Colonic mucosa (tissue), 4 donors: ENCODE measurements at regions not wholly inside any gene's neighbourhood (a gene's known extent, or its start where the extent isn't known, plus 50 kb on each side); places are given as distances from the start of the nearest gene placed in this dataset.

Source experiments
- DNase-seq: peaks from one replicate; pipeline ENCODE4 v3.0.0-alpha.2; 2020
- H3K27ac ChIP-seq: fragments of 200-600 bp; one replicate; pipeline ENCODE4 v1.8.0; 2021
- H3K27me3 ChIP-seq: fragments of 200-600 bp; one replicate; pipeline ENCODE4 v1.8.0; 2021
- H3K36me3 ChIP-seq: fragments of 200-600 bp; one replicate; pipeline ENCODE4 v1.8.0; 2021
- H3K4me1 ChIP-seq: fragments of 200-600 bp; one replicate; pipeline ENCODE4 v1.8.0; 2021; ENCODE audit warnings: mild to moderate bottlenecking
- H3K4me3 ChIP-seq: fragments of 200-600 bp; one replicate; pipeline ENCODE4 v1.8.0; 2021
- H3K9ac ChIP-seq, 2 donors: one replicate each; pipeline ENCODE4 v1.7.0; 2013; ENCODE audit warnings: control low read depth in 2 of 2, low read depth in 2 of 2, low read length in 2 of 2
- H3K9me3 ChIP-seq: fragments of 200-600 bp; one replicate; pipeline ENCODE4 v1.8.0; 2021
- intact Hi-C: fragments of 100-400 bp; cut with DNase I; formaldehyde crosslinking; loops from one replicate; pipeline ENCODE4 v1.14.1; 2022
- TF ChIP-seq, protein P1 (sequence below): fragments of 200-600 bp; IDR thresholded peaks from one replicate; pipeline ENCODE4 v1.8.0; 2022; ENCODE audit warnings: antibody characterized with exemption, mild to moderate bottlenecking
- donor health status: healthy.
- donor health status: DM: no; HTN: no; CAD: no.
- donor health status: DM: no; HTN: no; CAD: no.

DNA sequence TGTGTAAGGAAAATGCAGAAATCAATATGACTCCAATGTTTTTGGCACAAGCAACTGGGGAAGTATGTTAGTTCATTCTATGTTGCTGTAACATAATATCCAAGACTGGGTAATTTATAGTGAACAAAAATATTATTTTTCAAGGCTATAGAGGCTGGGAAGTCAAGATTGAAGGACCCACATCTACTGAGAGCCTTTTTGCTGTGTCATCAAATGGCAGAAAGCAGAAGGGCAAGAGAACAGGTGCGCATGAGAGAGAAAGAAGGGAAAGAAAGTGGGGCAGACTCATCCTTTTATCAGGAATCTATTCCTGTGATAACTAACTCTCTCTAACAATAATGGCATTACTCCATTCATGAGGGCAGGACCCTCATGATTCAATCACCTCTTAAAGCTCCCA is 237.2 kb downstream of the FAT4 start:
- TF ChIP-seq, protein P1, sequence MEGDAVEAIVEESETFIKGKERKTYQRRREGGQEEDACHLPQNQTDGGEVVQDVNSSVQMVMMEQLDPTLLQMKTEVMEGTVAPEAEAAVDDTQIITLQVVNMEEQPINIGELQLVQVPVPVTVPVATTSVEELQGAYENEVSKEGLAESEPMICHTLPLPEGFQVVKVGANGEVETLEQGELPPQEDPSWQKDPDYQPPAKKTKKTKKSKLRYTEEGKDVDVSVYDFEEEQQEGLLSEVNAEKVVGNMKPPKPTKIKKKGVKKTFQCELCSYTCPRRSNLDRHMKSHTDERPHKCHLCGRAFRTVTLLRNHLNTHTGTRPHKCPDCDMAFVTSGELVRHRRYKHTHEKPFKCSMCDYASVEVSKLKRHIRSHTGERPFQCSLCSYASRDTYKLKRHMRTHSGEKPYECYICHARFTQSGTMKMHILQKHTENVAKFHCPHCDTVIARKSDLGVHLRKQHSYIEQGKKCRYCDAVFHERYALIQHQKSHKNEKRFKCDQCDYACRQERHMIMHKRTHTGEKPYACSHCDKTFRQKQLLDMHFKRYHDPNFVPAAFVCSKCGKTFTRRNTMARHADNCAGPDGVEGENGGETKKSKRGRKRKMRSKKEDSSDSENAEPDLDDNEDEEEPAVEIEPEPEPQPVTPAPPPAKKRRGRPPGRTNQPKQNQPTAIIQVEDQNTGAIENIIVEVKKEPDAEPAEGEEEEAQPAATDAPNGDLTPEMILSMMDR: no peak
- no peak for DNase-seq
- intact Hi-C loops: no loop called here
- H3K36me3 ChIP-seq: no peaks in the 10 kb centered on the region
- H3K9ac ChIP-seq: no peak overlapping the region
- no peaks in the 10 kb centered on the region for H3K4me1 ChIP-seq
- H3K27me3 ChIP-seq: no peaks in the 10 kb centered on the region
- no peaks in the 10 kb centered on the region for H3K9me3 ChIP-seq
- no peak overlapping the region for H3K27ac ChIP-seq
- no peak overlapping the region for H3K4me3 ChIP-seq

DNA sequence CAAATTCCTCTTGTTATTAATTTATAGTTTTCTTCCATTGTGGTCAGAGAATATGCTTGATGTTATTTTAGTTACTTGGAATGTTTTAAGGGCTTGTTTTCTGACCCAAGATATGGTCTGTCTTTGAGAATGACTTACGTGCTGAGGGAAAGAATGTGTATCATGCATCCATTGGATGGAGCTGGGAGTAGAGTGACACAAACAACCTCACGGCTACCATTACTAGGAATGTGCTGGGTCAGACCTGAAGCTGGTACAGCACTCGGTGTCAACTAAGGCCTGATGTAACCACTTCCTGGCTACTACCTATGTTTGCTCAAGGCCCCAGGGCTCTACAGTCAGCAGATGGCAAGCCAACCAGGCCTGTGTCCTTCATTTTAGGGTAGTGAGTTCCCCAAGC is 257.8 kb downstream of the FAT4 start:
- Histone ChIP-seq H3K4me3 (no peak overlapping the region), H3K27ac (no peak overlapping the region)

DNA sequence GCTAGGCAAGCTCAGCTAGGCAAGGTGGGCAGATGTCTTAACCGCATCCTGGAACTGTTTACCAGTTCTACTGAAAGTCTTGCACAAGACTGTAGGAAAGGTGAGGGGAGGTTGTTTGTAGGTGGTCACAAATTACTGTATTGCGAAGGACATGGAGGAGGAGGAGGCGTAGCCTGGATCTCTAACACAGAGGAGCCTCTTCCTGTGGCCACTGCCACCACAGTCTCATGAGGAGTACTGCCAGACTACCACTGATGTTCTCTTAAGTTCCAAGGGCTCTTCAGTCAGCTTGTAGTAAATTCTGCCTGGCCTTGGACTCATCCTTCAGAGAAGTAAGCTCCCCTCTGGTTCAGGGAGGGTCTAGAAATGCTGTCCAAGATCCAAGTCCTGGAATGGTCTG is 258.6 kb downstream of the FAT4 start:
- TF ChIP-seq, protein P1: no peak

More for the DNA sequence above, 257.8 kb downstream of the FAT4 start:
- Histone ChIP-seq H3K36me3 (no peaks in the 10 kb centered on the region), H3K27me3 (no peaks in the 10 kb centered on the region), H3K4me1 (no peaks in the 10 kb centered on the region), H3K9me3 (no peaks in the 10 kb centered on the region), H3K9ac (no peak overlapping the region)
- TF ChIP-seq, protein P1: no peak
- intact Hi-C loops: no loop called here
- DNase-seq: no peak

DNA sequence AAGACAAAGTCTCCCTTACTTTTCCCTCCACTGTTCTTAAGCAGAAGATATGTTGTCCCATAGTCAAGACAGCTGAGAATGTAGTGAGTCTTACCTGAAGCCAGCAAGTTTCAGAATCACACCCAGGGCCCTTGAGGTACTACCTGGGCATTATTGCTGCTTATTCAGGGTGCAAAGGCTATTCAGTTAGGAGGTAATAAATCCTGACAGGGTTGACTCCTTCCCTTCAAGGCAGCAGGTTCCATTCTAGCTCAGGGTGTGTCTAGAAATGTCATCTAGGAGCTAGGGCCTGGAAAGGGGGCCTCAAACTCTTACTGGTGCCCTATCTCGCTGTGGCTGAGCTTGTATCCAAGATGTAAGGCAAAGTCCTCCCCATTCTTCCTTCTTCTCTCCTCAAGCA is 259.0 kb downstream of the FAT4 start:
- H3K9ac ChIP-seq: no peak overlapping the region
- H3K4me1 ChIP-seq: no peaks in the 10 kb centered on the region
- DNase-seq: no peak
- H3K27ac ChIP-seq: no peak overlapping the region
- no peaks in the 10 kb centered on the region for H3K9me3 ChIP-seq
- H3K36me3 ChIP-seq: no peaks in the 10 kb centered on the region
- no peak overlapping the region for H3K4me3 ChIP-seq
- intact Hi-C loops: no loop called here
- TF ChIP-seq, protein P1: no peak
- no peaks in the 10 kb centered on the region for H3K27me3 ChIP-seq

More for the DNA sequence above, 258.6 kb downstream of the FAT4 start:
- Histone ChIP-seq H3K36me3 (no peaks in the 10 kb centered on the region), H3K27ac (no peak overlapping the region), H3K27me3 (no peaks in the 10 kb centered on the region), H3K9ac (no peak overlapping the region), H3K9me3 (no peaks in the 10 kb centered on the region), H3K4me1 (no peaks in the 10 kb centered on the region), H3K4me3 (no peak overlapping the region)
- intact Hi-C loops: no loop called here
- DNase-seq: no peak

DNA sequence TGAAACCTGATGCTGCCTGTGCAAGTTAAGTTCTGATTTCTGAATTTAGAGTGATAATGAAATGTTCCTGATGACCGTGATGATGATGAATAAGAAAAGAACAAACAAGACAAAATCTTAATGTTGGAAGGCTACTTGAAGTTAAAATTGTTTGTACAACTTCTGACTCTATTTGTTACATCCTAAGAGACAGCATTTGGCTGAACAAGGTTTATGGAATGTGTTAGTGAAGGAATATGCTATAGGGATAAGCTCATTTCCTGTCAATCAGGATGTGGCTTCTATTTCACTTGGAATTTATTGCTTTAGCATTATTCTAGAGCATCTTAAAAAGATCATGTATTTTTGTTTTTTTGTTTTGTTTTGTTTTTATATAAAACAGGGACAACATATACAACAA is 267.5 kb downstream of the FAT4 start:
- Histone ChIP-seq H3K4me3 (no peak overlapping the region), H3K9me3 (no peaks in the 10 kb centered on the region), H3K27me3 (no peaks in the 10 kb centered on the region), H3K4me1 (no peaks in the 10 kb centered on the region), H3K9ac (no peak overlapping the region), H3K36me3 (no peaks in the 10 kb centered on the region), H3K27ac (no peak overlapping the region)
- DNase-seq: no peak
- intact Hi-C loops: no loop called here
- TF ChIP-seq, protein P1: no peak

DNA sequence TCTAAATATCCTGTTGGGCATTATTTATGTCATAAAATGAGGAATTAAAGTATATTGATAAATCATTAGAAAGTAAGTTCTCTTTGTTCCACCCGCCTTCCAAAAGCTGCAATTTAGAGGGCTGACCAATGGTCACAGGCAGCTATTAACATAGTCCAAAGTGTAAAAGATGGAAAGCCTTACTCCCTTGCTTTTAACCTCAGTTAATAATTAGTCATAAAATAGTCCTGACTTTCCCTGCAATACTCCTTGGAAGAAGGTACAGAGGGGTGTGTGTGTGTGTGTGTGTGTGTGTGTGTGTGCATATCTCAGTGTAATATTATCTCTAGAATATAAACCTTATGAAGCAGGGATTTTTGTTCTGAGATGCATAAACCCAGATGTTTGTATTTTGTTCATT is 275.4 kb downstream of the FAT4 start:
- DNase-seq: no peak
- H3K4me1 ChIP-seq: no peaks in the 10 kb centered on the region
- TF ChIP-seq, protein P1: no peak
- no peak overlapping the region for H3K9ac ChIP-seq
- H3K27ac ChIP-seq: no peak overlapping the region
- H3K36me3 ChIP-seq: no peaks in the 10 kb centered on the region
- no peaks in the 10 kb centered on the region for H3K27me3 ChIP-seq
- H3K4me3 ChIP-seq: no peak overlapping the region
- intact Hi-C loops: no loop called here
- H3K9me3 ChIP-seq: no peaks in the 10 kb centered on the region
